ENCODE measurements at regions not wholly inside any gene's neighbourhood (a gene's known extent, or its start where the extent isn't known, plus 50 kb on each side); places are given as distances from the start of the nearest gene placed in this dataset.

- no peak for TF ChIP-seq CTCF (IDR thresholded peaks at IDR 0.05; ENCODE audit: low read depth, low read length)
- DNase-seq (ENCODE audit: low read depth in 2 of 2), result no peak
- H3K4me3 ChIP-seq (replicated peaks in 1 of 2; ENCODE audit: low read depth in 2 of 2, low read length in 2 of 2), result no peak overlapping the region
These were observed 76.6 kb upstream of the DDX18 start for GRCh38 chr2:117737846-117738245.

GRCh38 chr2:117738991-117739839 lies 75.3 kb upstream of the DDX18 start:
- no peak for DNase-seq (ENCODE audit: low read depth in 2 of 2)
- TF ChIP-seq CTCF (IDR thresholded peaks at IDR 0.05; ENCODE audit: low read depth, low read length), result no peak
- H3K4me3 ChIP-seq (replicated peaks in 1 of 2; ENCODE audit: low read depth in 2 of 2, low read length in 2 of 2), result no peak overlapping the region

GRCh38 chr2:117745537-117745936 lies 69.0 kb upstream of the DDX18 start:
- TF ChIP-seq CTCF (IDR thresholded peaks at IDR 0.05; ENCODE audit: low read depth, low read length), result no peak
- DNase-seq (ENCODE audit: low read depth in 2 of 2), result no peak
- no peak overlapping the region for H3K4me3 ChIP-seq (replicated peaks in 1 of 2; ENCODE audit: low read depth in 2 of 2, low read length in 2 of 2)

- H3K4me3 ChIP-seq (replicated peaks in 1 of 2; ENCODE audit: low read depth in 2 of 2, low read length in 2 of 2), result no peak overlapping the region
- no peak for DNase-seq (ENCODE audit: low read depth in 2 of 2)
- no peak for TF ChIP-seq CTCF (IDR thresholded peaks at IDR 0.05; ENCODE audit: low read depth, low read length)
These were observed 58.7 kb upstream of the DDX18 start for GRCh38 chr2:117755768-117756167.

- no peak overlapping the region for H3K4me3 ChIP-seq (replicated peaks in 1 of 2; ENCODE audit: low read depth in 2 of 2, low read length in 2 of 2)
- no peak for DNase-seq (ENCODE audit: low read depth in 2 of 2)
- TF ChIP-seq CTCF (IDR thresholded peaks at IDR 0.05; ENCODE audit: low read depth, low read length), result no peak
These were observed 53.6 kb upstream of the DDX18 start for GRCh38 chr2:117760916-117761315.

- no peak overlapping the region for H3K4me3 ChIP-seq (replicated peaks in 1 of 2; ENCODE audit: low read depth in 2 of 2, low read length in 2 of 2)
- no peak for TF ChIP-seq CTCF (IDR thresholded peaks at IDR 0.05; ENCODE audit: low read depth, low read length)
- no peak for DNase-seq (ENCODE audit: low read depth in 2 of 2)
These were observed 52.0 kb upstream of the DDX18 start for GRCh38 chr2:117762454-117762853.

GRCh38 chr2:117763804-117764203 lies 50.7 kb upstream of the DDX18 start:
- no peak overlapping the region for H3K4me3 ChIP-seq (replicated peaks in 1 of 2; ENCODE audit: low read depth in 2 of 2, low read length in 2 of 2)
- TF ChIP-seq CTCF (IDR thresholded peaks at IDR 0.05; ENCODE audit: low read depth, low read length), result no peak
- no peak for DNase-seq (ENCODE audit: low read depth in 2 of 2)

Measured in cardiac fibroblast (primary cell).